Neuronal stem cell (in vitro differentiated cells): ENCODE measurements at regions not wholly inside any gene's neighbourhood (a gene's known extent, or its start where the extent isn't known, plus 50 kb on each side); places are given as distances from the start of the nearest gene placed in this dataset.
A peak's percentile ranks its signal among the peaks of the same experiment; 100 is the strongest.

Experiments used
- DNase-seq: peaks from one replicate; pipeline ENCODE4 v3.0.0-alpha.2; 2013; ENCODE audit warnings: low spot score
- H2AFZ ChIP-seq: one replicate; pipeline ENCODE4 v1.6.1; 2013; ENCODE audit warnings: mild to moderate bottlenecking, low read length, inconsistent platforms
- H2AK5ac ChIP-seq: 2 replicates; pipeline ENCODE4 v1.6.1; 2013; ENCODE audit warnings: low read depth, mild to moderate bottlenecking, inconsistent platforms, low read length, moderate library complexity, mixed read lengths
- H2BK120ac ChIP-seq: 2 replicates; pipeline ENCODE4 v1.6.1; 2013; ENCODE audit warnings: low read depth, mild to moderate bottlenecking, inconsistent platforms, low read length, moderate library complexity, mixed read lengths
- H2BK12ac ChIP-seq: one replicate; pipeline ENCODE4 v1.6.1; 2013; ENCODE audit warnings: low read length, inconsistent platforms
- H2BK15ac ChIP-seq: 2 replicates; pipeline ENCODE4 v1.6.1; 2013; ENCODE audit warnings: mild to moderate bottlenecking, low read length, inconsistent platforms, mixed read lengths
- H2BK5ac ChIP-seq: one replicate; pipeline ENCODE4 v1.6.1; 2013; ENCODE audit warnings: inconsistent platforms, mild to moderate bottlenecking, low read length, moderate library complexity
- H3K14ac ChIP-seq: one replicate; pipeline ENCODE4 v1.6.1; 2013; ENCODE audit warnings: low read length, inconsistent platforms
- H3K18ac ChIP-seq: 2 replicates; pipeline ENCODE4 v1.6.1; 2013; ENCODE audit warnings: low read length, inconsistent platforms
- H3K23ac ChIP-seq: 2 replicates; pipeline ENCODE4 v1.6.1; 2013; ENCODE audit warnings: low read depth, mild to moderate bottlenecking, mixed read lengths, low read length, inconsistent platforms; ENCODE audit not compliant: poor library complexity
- H3K27ac ChIP-seq: replicated peaks from 3 replicates; pipeline ENCODE4 v1.5.1; 2013; ENCODE audit warnings: low read length, inconsistent platforms
- H3K27me3 ChIP-seq, 3 experiments: 2 replicates each; pipeline ENCODE4 v1.6.1; 2013; ENCODE audit warnings: low read length in 3 of 3, mild to moderate bottlenecking in 2 of 3, inconsistent platforms in 1 of 3, low read depth in 1 of 3, mixed read lengths in 1 of 3, moderate library complexity in 1 of 3; ENCODE audit not compliant: control insufficient read depth in 3 of 3, insufficient read depth in 3 of 3
- H3K36me3 ChIP-seq, 2 donors: replicated peaks in 1 of 2; 2 replicates each; pipeline ENCODE4 v1.6.1; 2013; ENCODE audit warnings: low read length in 2 of 2; ENCODE audit not compliant: control insufficient read depth in 2 of 2, insufficient read depth in 2 of 2
- H3K4ac ChIP-seq: 2 replicates; pipeline ENCODE4 v1.6.1; 2013; ENCODE audit warnings: inconsistent platforms, mild to moderate bottlenecking, low read length, moderate library complexity
- H3K4me1 ChIP-seq, 2 donors: 1 replicate in 1 of 2; 2 replicates in 1 of 2; pipeline ENCODE4 v1.6.1; 2013; ENCODE audit warnings: low read length in 2 of 2, low read depth in 1 of 2; ENCODE audit not compliant: control insufficient read depth in 2 of 2, insufficient read depth in 1 of 2
- H3K4me2 ChIP-seq: one replicate; pipeline ENCODE4 v1.6.1; 2013; ENCODE audit warnings: mild to moderate bottlenecking, low read length, inconsistent platforms; ENCODE audit not compliant: insufficient read depth, poor library complexity, severe bottlenecking
- H3K4me3 ChIP-seq, 2 donors: 2 replicates each; pipeline ENCODE4 v1.5.1; 2013; ENCODE audit warnings: low read length in 2 of 2, mild to moderate bottlenecking in 2 of 2, inconsistent platforms in 1 of 2, moderate library complexity in 1 of 2
- H3K79me1 ChIP-seq: one replicate; pipeline ENCODE4 v1.6.1; 2013; ENCODE audit warnings: low read depth, mild to moderate bottlenecking, inconsistent platforms, low read length, moderate library complexity
- H3K9ac ChIP-seq: one replicate; pipeline ENCODE4 v1.6.1; 2013; ENCODE audit warnings: mild to moderate bottlenecking, low read depth, low read length, inconsistent platforms; ENCODE audit not compliant: poor library complexity
- H3K9me3 ChIP-seq, 2 donors: replicated peaks in 1 of 2; 2 replicates each; pipeline versions ENCODE3 to v1.6.1; 2013; ENCODE audit warnings: low read length in 2 of 2, mild to moderate bottlenecking in 2 of 2, inconsistent platforms in 1 of 2, low read depth in 1 of 2, mixed read lengths in 1 of 2, moderate library complexity in 1 of 2; ENCODE audit not compliant: control insufficient read depth in 2 of 2, insufficient read depth in 1 of 2
- H4K8ac ChIP-seq: one replicate; pipeline ENCODE4 v1.6.1; 2013; ENCODE audit warnings: low read depth, mild to moderate bottlenecking, inconsistent platforms, low read length, moderate library complexity
- H4K91ac ChIP-seq: one replicate; pipeline ENCODE4 v1.6.1; 2013; ENCODE audit warnings: low read length, low read depth, mild to moderate bottlenecking, inconsistent platforms; ENCODE audit not compliant: poor library complexity
- WGBS, 2 donors: extraction: QIAGEN DNeasy Blood & Tissue Kit; methylation state at CpG; one replicate each; pipeline ENCODE4 v1.1.7; 2013; ENCODE audit warnings: missing lambda C conversion rate in 2 of 2, mixed read lengths in 1 of 2; ENCODE audit not compliant: insufficient read length in 2 of 2, insufficient replicate concordance in 1 of 2; ENCODE audit errors: extremely low coverage in 2 of 2; 5-methylcytosine and 5-hydroxymethylcytosine counted together

DNA sequence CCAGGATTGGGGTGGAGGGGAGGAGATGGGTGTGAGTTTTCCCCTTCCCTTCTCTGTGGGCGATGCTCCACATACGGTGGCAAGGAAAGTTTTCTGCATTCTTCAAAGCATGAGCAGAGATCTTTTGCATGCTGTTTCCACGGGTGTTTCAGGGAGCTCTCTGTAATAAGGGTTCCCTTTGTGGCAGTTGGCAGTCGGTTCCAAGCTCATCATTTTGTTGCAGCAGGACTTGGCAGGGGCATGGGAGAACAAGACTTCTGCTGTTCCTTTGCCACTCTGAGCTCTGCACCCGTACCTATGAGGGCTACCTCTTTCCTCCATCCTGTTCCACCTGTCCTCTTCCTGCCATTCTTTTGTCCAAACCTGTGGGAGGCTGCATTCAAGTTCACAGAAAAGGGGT is 71.3 kb upstream of the SPRED2 start:
- Histone ChIP-seq H3K23ac (no peak overlapping the region), H3K9me3 (peaks cover 0 to 2% of the 10 kb centered on the region in 2 donors)
- no CpG with 5 or more reads among the region's 5 CpGs for WGBS, 2 donors

GRCh38 chr2:65501836-65502235 is 69.4 kb upstream of the SPRED2 start:
- no peak overlapping the region for H3K23ac ChIP-seq
- no CpG with 5 or more reads among the region's 6 CpGs for WGBS, 2 donors
- no peak overlapping the region for H2AFZ ChIP-seq
- peaks cover 0 to 3% (median 0%) of the 10 kb centered on the region in 3 experiments for H3K27me3 ChIP-seq
- no peak overlapping the region for H3K4ac ChIP-seq
- no peak overlapping the region for H3K14ac ChIP-seq
- no peak for DNase-seq
- H3K4me1 ChIP-seq = no peaks in the 10 kb centered on the region
- H2AK5ac ChIP-seq = no peak overlapping the region
- H3K79me1 ChIP-seq = no peaks in the 10 kb centered on the region
- H3K9me3 ChIP-seq = peaks cover 0 to 2% of the 10 kb centered on the region in 2 donors
- no peak overlapping the region for H2BK12ac ChIP-seq
- H3K9ac ChIP-seq = no peak overlapping the region
- no peak overlapping the region for H3K4me2 ChIP-seq
- no peaks in the 10 kb centered on the region for H3K36me3 ChIP-seq
- no peak overlapping the region for H4K91ac ChIP-seq
- H3K27ac ChIP-seq = no peak overlapping the region
- no peak overlapping the region for H2BK15ac ChIP-seq
- H3K4me3 ChIP-seq = no peak overlapping the region
- H2BK5ac ChIP-seq = no peak overlapping the region
- peak overlapping the region; percentile 34 for H3K18ac ChIP-seq
- H2BK120ac ChIP-seq = no peak overlapping the region
- no peak overlapping the region for H4K8ac ChIP-seq

More for the DNA sequence above, 71.3 kb upstream of the SPRED2 start:
- Histone ChIP-seq H3K4ac (no peak overlapping the region), H3K14ac (no peak overlapping the region), H3K4me2 (no peak overlapping the region), H2BK12ac (no peak overlapping the region), H3K27me3 (peaks cover 0 to 3% (median 0%) of the 10 kb centered on the region in 3 experiments), H3K27ac (no peak overlapping the region), H2BK5ac (no peak overlapping the region), H3K79me1 (no peaks in the 10 kb centered on the region), H2BK15ac (no peak overlapping the region), H4K91ac (no peak overlapping the region), H2AK5ac (no peak overlapping the region), H4K8ac (no peak overlapping the region), H3K4me1 (no peaks in the 10 kb centered on the region), H3K36me3 (no peaks in the 10 kb centered on the region), H3K9ac (no peak overlapping the region), H3K18ac (no peak overlapping the region), H2AFZ (no peak overlapping the region), H2BK120ac (no peak overlapping the region), H3K4me3 (no peak overlapping the region)
- no peak for DNase-seq

DNA sequence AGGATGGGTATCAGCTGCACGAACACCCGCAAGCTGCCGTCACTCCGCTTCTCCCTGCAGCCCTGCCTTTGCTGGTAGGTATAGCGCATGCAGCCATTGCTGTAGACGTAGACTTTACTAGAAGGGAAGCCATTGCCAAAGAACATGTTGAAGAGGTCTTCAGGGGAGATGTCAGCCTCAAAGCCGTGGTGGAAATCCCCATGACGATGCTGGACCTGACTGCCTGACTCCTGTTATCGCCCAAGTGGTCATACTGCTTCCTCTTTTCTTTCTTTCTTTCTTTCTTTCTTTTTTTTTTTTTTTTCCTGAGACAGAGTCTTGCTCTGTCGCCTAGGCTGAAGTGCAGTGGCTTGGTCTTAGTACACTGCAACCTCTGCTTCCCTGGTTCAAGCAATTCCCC is 68.7 kb upstream of the SPRED2 start:
- no CpG with 5 or more reads among the region's 10 CpGs for WGBS, 2 donors
- no peak overlapping the region for H2AK5ac ChIP-seq
- H2AFZ ChIP-seq = no peak overlapping the region

DNA sequence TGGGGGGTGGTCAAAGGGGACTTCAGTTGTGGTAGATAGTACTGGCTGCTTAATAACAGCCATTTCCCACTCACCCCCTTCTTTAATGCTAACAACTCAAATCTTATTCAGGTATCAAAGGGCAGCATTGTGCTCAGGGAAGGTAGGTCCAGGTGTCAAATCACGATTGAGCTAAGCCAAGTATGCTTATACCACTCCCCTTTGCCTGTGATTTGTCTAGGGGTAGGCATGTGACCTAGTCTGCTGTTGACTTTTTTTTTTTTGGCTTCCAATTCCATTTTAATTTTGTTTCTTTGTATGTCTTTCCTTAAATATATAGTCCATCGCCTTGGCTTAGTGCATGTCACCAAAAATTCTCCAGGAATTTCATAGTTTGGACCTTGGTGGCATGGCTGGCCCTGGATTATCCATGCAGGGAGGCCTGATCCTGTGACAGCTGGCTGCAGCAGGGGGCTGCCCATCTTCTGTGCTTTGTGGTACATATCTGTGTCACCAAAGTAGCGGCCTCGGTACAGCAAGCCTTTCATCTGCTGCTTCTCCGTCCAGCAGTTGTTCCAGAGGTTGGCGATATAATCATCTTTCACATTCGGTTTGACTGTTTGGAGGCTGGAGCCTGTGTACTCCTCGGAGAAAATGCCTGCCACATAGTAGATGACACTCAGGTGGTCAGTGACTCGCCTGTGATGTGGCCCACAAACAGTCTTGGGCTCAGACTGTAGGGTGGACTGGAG is 68.1 kb upstream of the SPRED2 start:
- H3K4ac ChIP-seq = no peak overlapping the region
- no peak overlapping the region for H3K9ac ChIP-seq
- H4K8ac ChIP-seq = no peak overlapping the region
- no peak overlapping the region for H2AK5ac ChIP-seq
- no peak overlapping the region for H3K18ac ChIP-seq
- no peak overlapping the region for H2BK12ac ChIP-seq
- no peak for DNase-seq
- no peaks in the 10 kb centered on the region for H3K36me3 ChIP-seq
- no peak overlapping the region for H3K4me3 ChIP-seq
- H3K9me3 ChIP-seq = peaks cover 0 to 2% of the 10 kb centered on the region in 2 donors
- H4K91ac ChIP-seq = no peak overlapping the region
- no peak overlapping the region for H3K27ac ChIP-seq
- no peaks in the 10 kb centered on the region for H3K4me1 ChIP-seq
- no peak overlapping the region for H3K23ac ChIP-seq
- H3K14ac ChIP-seq = no peak overlapping the region
- no peaks in the 10 kb centered on the region for H3K79me1 ChIP-seq
- H2BK120ac ChIP-seq = no peak overlapping the region
- no peak overlapping the region for H2BK15ac ChIP-seq
- H2AFZ ChIP-seq = no peak overlapping the region
- peaks cover 0 to 3% (median 0%) of the 10 kb centered on the region in 3 experiments for H3K27me3 ChIP-seq
- H2BK5ac ChIP-seq = no peak overlapping the region
- WGBS, 2 donors = no CpG with 5 or more reads among the region's 9 CpGs
- no peak overlapping the region for H3K4me2 ChIP-seq

More for the DNA sequence above, 68.7 kb upstream of the SPRED2 start:
- Histone ChIP-seq H4K91ac (no peak overlapping the region), H2BK15ac (no peak overlapping the region), H4K8ac (no peak overlapping the region), H3K79me1 (no peaks in the 10 kb centered on the region), H3K9me3 (peaks cover 0 to 2% of the 10 kb centered on the region in 2 donors), H3K27me3 (peaks cover 0 to 3% (median 0%) of the 10 kb centered on the region in 3 experiments), H2BK5ac (no peak overlapping the region), H3K27ac (no peak overlapping the region), H3K18ac (no peak overlapping the region), H2BK120ac (no peak overlapping the region), H3K14ac (no peak overlapping the region), H3K9ac (no peak overlapping the region), H3K4me2 (no peak overlapping the region), H3K4me1 (no peaks in the 10 kb centered on the region), H3K36me3 (no peaks in the 10 kb centered on the region), H3K4me3 (no peak overlapping the region), H3K23ac (no peak overlapping the region), H2BK12ac (no peak overlapping the region), H3K4ac (no peak overlapping the region)
- DNase-seq = no peak
